HG03520 (cell line): ENCODE measurements at regions not wholly inside any gene's neighbourhood (a gene's known extent, or its start where the extent isn't known, plus 50 kb on each side); places are given as distances from the start of the nearest gene placed in this dataset.
A peak's percentile ranks its signal among the peaks of the same experiment; 100 is the strongest.

Experiments used
- ATAC-seq: cut with Tn5 transposase; IDR thresholded peaks from one replicate; pipeline ENCODE4 v1.9.1; 2021; ENCODE audit warnings: mild to moderate bottlenecking, moderate library complexity; ENCODE audit not compliant: unreplicated experiment

- no peak for ATAC-seq
These were observed 53.5 kb upstream of the TBC1D9 start for GRCh38 chr4:140809676-140810075.

GRCh38 chr4:140808256-140808655 lies 52.1 kb upstream of the TBC1D9 start:
- no peak for ATAC-seq

- peak; percentile 77 for ATAC-seq
These were observed 51.5 kb upstream of the TBC1D9 start for GRCh38 chr4:140807491-140808252.

- ATAC-seq = peak; percentile 69
These were observed 50.0 kb upstream of the TBC1D9 start for GRCh38 chr4:140806163-140806562.
